Stomach (tissue), 8 donors: ENCODE measurements at regions not wholly inside any gene's neighbourhood (a gene's known extent, or its start where the extent isn't known, plus 50 kb on each side); places are given as distances from the start of the nearest gene placed in this dataset.
"Not testable (repeated sequence)": the region's sequence is repeated elsewhere in the genome, so short reads cannot be mapped to it uniquely, and the experiment has no call there.

Source experiments
- DNase-seq, 2 donors: peaks; one replicate each; pipeline versions ENCODE4 v3.0.0 to v3.0.0-alpha.2; 2013 to 2019
- H3K27ac ChIP-seq, 5 donors: fragments of 200-600 bp in 4 of 5; sonication (generic) in 4 of 5; one replicate each; pipeline ENCODE4 v1.5.1; 2013 to 2019; ENCODE audit warnings: mild to moderate bottlenecking in 1 of 5, moderate library complexity in 1 of 5
- H3K27me3 ChIP-seq, 3 donors: fragments of 200-600 bp; sonication (generic); one replicate each; pipeline ENCODE4 v1.5.1; 2017 to 2019; ENCODE audit warnings: mixed run types in 1 of 3
- H3K36me3 ChIP-seq, 4 donors: fragments of 200-600 bp; sonication (generic); 1 replicate in 3 of 4; 2 replicates in 1 of 4; pipeline ENCODE4 v1.5.1; 2016 to 2019
- H3K4me1 ChIP-seq, 4 donors: fragments of 200-600 bp; sonication (generic); one replicate each; pipeline ENCODE4 v1.5.1; 2016 to 2019
- H3K4me3 ChIP-seq, 4 donors: fragments of 200-600 bp; sonication (generic) in 3 of 4; one replicate each; pipeline ENCODE4 v1.5.1; 2016 to 2019; ENCODE audit warnings: mild to moderate bottlenecking in 1 of 4
- H3K9me3 ChIP-seq, 4 donors: fragments of 200-600 bp; sonication (generic); one replicate each; pipeline ENCODE4 v1.5.1; 2016 to 2019
- CTCF ChIP-seq, 7 experiments: fragments of 450-650 bp in 4 of 7; fragments of 200-600 bp in 3 of 7; sonication (generic) in 3 of 7; IDR thresholded peaks; one replicate each; pipeline ENCODE4 v1.5.1; 2016 to 2019; ENCODE audit warnings: antibody characterized with exemption in 7 of 7, control low read depth in 2 of 7, mild to moderate bottlenecking in 1 of 7
- EP300 ChIP-seq: sonication (generic); formaldehyde crosslinking; IDR thresholded peaks from one replicate; pipeline ENCODE4 v1.6.1; 2017; ENCODE audit warnings: antibody characterized with exemption
- POLR2A ChIP-seq, 4 donors: fragments of 450-650 bp; IDR thresholded peaks; one replicate each; pipeline ENCODE4 v1.6.1; 2016; ENCODE audit warnings: antibody characterized with exemption in 4 of 4, control low read depth in 2 of 4, mild to moderate bottlenecking in 1 of 4, moderate library complexity in 1 of 4
- POLR2AphosphoS5 ChIP-seq, 3 donors: sonication (generic); formaldehyde crosslinking; IDR thresholded peaks; one replicate each; pipeline ENCODE4 v1.6.1; 2016; ENCODE audit warnings: antibody characterized with exemption in 3 of 3
- WGBS, 5 donors: extraction: QIAGEN DNeasy Blood & Tissue Kit in 3 of 5; methylation state at CpG; one replicate each; pipeline versions ENCODE4 v1.1.5 to v1.1.7; 2013 to 2018; 5-methylcytosine and 5-hydroxymethylcytosine counted together
- intact Hi-C: fragments of 100-400 bp; cut with DNase I; formaldehyde crosslinking; loops from one replicate; pipeline ENCODE4 v1.15.1; 2023; ENCODE audit warnings: low total_unique reads
- donor health status: healthy with polysubstance abuse.
- donor health status: Bipolar disorder and iron deficiency.
- donor health status: healthy.

- Histone ChIP-seq H3K4me3 (no peak overlapping the region), H3K4me1 (no peaks in the 10 kb centered on the region), H3K9me3 (no peaks in the 10 kb centered on the region), H3K27me3 (no peaks in the 10 kb centered on the region), H3K27ac (no peak overlapping the region), H3K36me3 (no peaks in the 10 kb centered on the region)
- intact Hi-C loops, result no loop called here
- DNase-seq, result no peak
- 67 to 80% (median 77%) methylated on average over 5 of the region's 5 CpGs for WGBS, 5 donors
- TF ChIP-seq POLR2AphosphoS5 (IDR thresholded peaks at IDR 0.05), result no peak
- no peak for TF ChIP-seq CTCF (IDR thresholded peaks at IDR 0.05)
- TF ChIP-seq EP300, result no peak
- TF ChIP-seq POLR2A (IDR thresholded peaks at IDR 0.05), result no peak
These were observed 136.9 kb upstream of the PRICKLE2 start for GRCh38 chr3:64361962-64362735.

- H3K4me1 ChIP-seq, H3K27ac ChIP-seq, H3K9me3 ChIP-seq, H3K36me3 ChIP-seq, H3K4me3 ChIP-seq, intact Hi-C loops, DNase-seq, H3K27me3 ChIP-seq: not testable (repeated sequence)
- 89 to 100% (median 92%) methylated on average over 4 of the region's 4 CpGs for WGBS, 5 donors
These were observed 135.8 kb upstream of the PRICKLE2 start for GRCh38 chr3:64361036-64361435.

- Histone ChIP-seq H3K9me3 (no peaks in the 10 kb centered on the region), H3K36me3 (no peaks in the 10 kb centered on the region), H3K4me1 (peaks cover 3 to 10% (median 7%) of the 10 kb centered on the region in 4 donors), H3K4me3 (no peak overlapping the region), H3K27me3 (no peaks in the 10 kb centered on the region), H3K27ac (no peak overlapping the region)
- TF ChIP-seq CTCF (IDR thresholded peaks at IDR 0.05) (no peak), POLR2AphosphoS5 (IDR thresholded peaks at IDR 0.05) (no peak), EP300 (no peak), POLR2A (IDR thresholded peaks at IDR 0.05) (no peak)
- DNase-seq, result no peak
- intact Hi-C loops, result no loop called here
- WGBS, 5 donors, result 86 to 94% (median 93%) methylated on average over 6 of the region's 6 CpGs
These were observed 135.0 kb upstream of the PRICKLE2 start for GRCh38 chr3:64360280-64360679.

- WGBS, 5 donors, result 50 to 73% (median 65%) methylated on average over 4 of the region's 4 CpGs
- no peak for TF ChIP-seq POLR2A (IDR thresholded peaks at IDR 0.05)
- no peak for TF ChIP-seq POLR2AphosphoS5 (IDR thresholded peaks at IDR 0.05)
- no peak for TF ChIP-seq CTCF (IDR thresholded peaks at IDR 0.05)
- DNase-seq, result no peak
- H3K27ac ChIP-seq, result no peak overlapping the region
- peaks cover 6 to 15% (median 11%) of the 10 kb centered on the region in 4 donors for H3K4me1 ChIP-seq
- no peaks in the 10 kb centered on the region for H3K36me3 ChIP-seq
- no peaks in the 10 kb centered on the region for H3K27me3 ChIP-seq
- intact Hi-C loops, result no loop called here
- no peak overlapping the region for H3K4me3 ChIP-seq
- H3K9me3 ChIP-seq, result no peaks in the 10 kb centered on the region
These were observed 134.5 kb upstream of the PRICKLE2 start for GRCh38 chr3:64359735-64360134.

- H3K4me1 ChIP-seq, result peaks cover 6 to 24% (median 14%) of the 10 kb centered on the region in 4 donors
- H3K27ac ChIP-seq, result no peak overlapping the region
- WGBS, 5 donors, result 77 to 82% (median 79%) methylated on average over 3 to 4 of the region's 4 CpGs
- no peaks in the 10 kb centered on the region for H3K9me3 ChIP-seq
- intact Hi-C loops, result no loop called here
- no peaks in the 10 kb centered on the region for H3K36me3 ChIP-seq
- no peak for DNase-seq
- no peak overlapping the region for H3K4me3 ChIP-seq
- TF ChIP-seq EP300, result no peak
- no peak for TF ChIP-seq POLR2A (IDR thresholded peaks at IDR 0.05)
- no peak for TF ChIP-seq POLR2AphosphoS5 (IDR thresholded peaks at IDR 0.05)
- TF ChIP-seq CTCF (IDR thresholded peaks at IDR 0.05), result no peak
- no peaks in the 10 kb centered on the region for H3K27me3 ChIP-seq
These were observed 133.6 kb upstream of the PRICKLE2 start for GRCh38 chr3:64358853-64359252.
